D721Med (cell line): ENCODE measurements at regions not wholly inside any gene's neighbourhood (a gene's known extent, or its start where the extent isn't known, plus 50 kb on each side); places are given as distances from the start of the nearest gene placed in this dataset.

Source experiments
- DNase-seq: peaks from one replicate; pipeline ENCODE4 v3.0.0; 2011; ENCODE audit warnings: low spot score; ENCODE audit not compliant: insufficient read length
- FAIRE-seq: peaks from 2 replicates; lab custom pipeline; 2011; peaks lifted over from hg19 to GRCh38; lab: Jason Lieb, UNC
- CTCF ChIP-seq: IDR thresholded peaks from 2 replicates; pipeline ENCODE4 v1.5.1; 2012; ENCODE audit warnings: mild to moderate bottlenecking, control low read depth; ENCODE audit not compliant: insufficient read depth; ENCODE audit errors: missing control alignments

GRCh38 chr20:11266571-11266970, 592.8 kb upstream of the JAG1 start:
- DNase-seq (no peak), FAIRE-seq (no peak)
- no peak for TF ChIP-seq CTCF

GRCh38 chr20:11267131-11267761, 593.4 kb upstream of the JAG1 start:
- FAIRE-seq, result no peak
- DNase-seq, result no peak

GRCh38 chr20:11267762-11268335, 594.0 kb upstream of the JAG1 start:
- FAIRE-seq (no peak), DNase-seq (no peak)
- no peak for TF ChIP-seq CTCF

More at GRCh38 chr20:11267131-11267761, 593.4 kb upstream of the JAG1 start:
- TF ChIP-seq CTCF, result no peak

GRCh38 chr20:11270566-11270965, 596.8 kb upstream of the JAG1 start:
- no peak for TF ChIP-seq CTCF
- FAIRE-seq (no peak), DNase-seq (no peak)

DNA sequence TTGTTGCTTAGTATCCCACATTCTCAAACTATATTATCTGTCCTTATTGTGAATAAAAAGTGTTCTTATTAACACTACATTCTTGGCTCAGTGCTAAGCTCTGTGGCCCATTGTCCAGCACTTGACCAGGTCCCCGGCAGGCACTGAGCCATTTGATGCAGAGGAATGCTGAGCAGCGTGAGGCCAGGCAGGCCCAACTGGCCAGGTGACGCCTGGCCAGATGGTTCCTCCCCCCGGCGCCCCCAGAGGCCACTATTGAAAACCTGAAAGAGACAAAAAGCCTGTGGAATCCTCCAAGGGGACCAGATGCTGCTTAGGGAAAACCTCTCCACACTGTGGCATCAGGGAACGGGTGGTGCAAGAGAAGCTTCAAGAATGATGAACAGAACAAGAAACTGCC, 597.5 kb upstream of the JAG1 start:
- no peak for DNase-seq
- no peak for FAIRE-seq
- no peak for TF ChIP-seq CTCF

- no peak for DNase-seq
- no peak for FAIRE-seq
- no peak for TF ChIP-seq CTCF
These were observed 598.3 kb upstream of the JAG1 start for GRCh38 chr20:11271920-11272594.

GRCh38 chr20:11274141-11274594, 600.4 kb upstream of the JAG1 start:
- peak; percentile 17 for DNase-seq
- FAIRE-seq, result no peak
- TF ChIP-seq CTCF, result peak; percentile 73
